Psoas muscle (tissue), 7 donors: ENCODE measurements at regions not wholly inside any gene's neighbourhood (a gene's known extent, or its start where the extent isn't known, plus 50 kb on each side); places are given as distances from the start of the nearest gene placed in this dataset.
"Not testable (repeated sequence)": the region's sequence is repeated elsewhere in the genome, so short reads cannot be mapped to it uniquely, and the experiment has no call there.

Experiments
- ATAC-seq, 4 donors: fragments of 200-7000 bp; cut with Tn5 transposase; one replicate each; pipeline ENCODE4 v1.9.1; 2020; ENCODE audit warnings: moderate library complexity in 3 of 4, mild to moderate bottlenecking in 2 of 4
- DNase-seq, 2 donors: peaks; one replicate each; pipeline ENCODE4 v3.0.0-alpha.2; 2020
- H3K27ac ChIP-seq: fragments of 200-600 bp; one replicate; pipeline ENCODE4 v1.8.0; 2022
- H3K27me3 ChIP-seq, 3 donors: fragments of 200-600 bp in 1 of 3; one replicate each; pipeline versions ENCODE4 v1.6.1 to v1.8.0; 2013 to 2022; ENCODE audit warnings: low read length in 2 of 3, mild to moderate bottlenecking in 2 of 3, moderate library complexity in 1 of 3; ENCODE audit not compliant: insufficient read depth in 3 of 3
- H3K36me3 ChIP-seq, 2 donors: fragments of 200-600 bp in 1 of 2; one replicate each; pipeline versions ENCODE4 v1.6.1 to v1.8.0; 2013 to 2022; ENCODE audit warnings: low read depth in 1 of 2, mild to moderate bottlenecking in 1 of 2, moderate library complexity in 1 of 2; ENCODE audit not compliant: insufficient read depth in 1 of 2
- H3K4me1 ChIP-seq: fragments of 200-600 bp; one replicate; pipeline ENCODE4 v1.8.0; 2022
- H3K4me3 ChIP-seq: fragments of 200-600 bp; one replicate; pipeline ENCODE4 v1.8.0; 2022; ENCODE audit warnings: mild to moderate bottlenecking
- H3K9me3 ChIP-seq: fragments of 200-600 bp; one replicate; pipeline ENCODE4 v1.8.0; 2022
- WGBS, 3 donors: extraction: QIAGEN DNeasy Blood & Tissue Kit; methylation state at CpG; one replicate each; pipeline versions ENCODE4 v1.1.6 to v1.1.7; 2013; 5-methylcytosine and 5-hydroxymethylcytosine counted together
- intact Hi-C, 2 donors: fragments of 100-400 bp; cut with DNase I; formaldehyde crosslinking; loops; one replicate each; pipeline versions ENCODE4 v1.11.0 to v1.14.2; 2022
- TF ChIP-seq, protein P1 (sequence below): fragments of 200-600 bp; IDR thresholded peaks from one replicate; pipeline ENCODE4 v1.8.0; 2022; ENCODE audit warnings: antibody characterized with exemption
- donor health status: healthy with polysubstance abuse.
- donor health status: DM: no; HTN: no; CAD: no; lungs with moderate emphysema.
- donor health status: Bipolar disorder and iron deficiency.
- donor health status: healthy.
- donor health status: DM: yes; HTN: yes; CAD: no.
- donor health status: DM: no; HTN: no; CAD: no.
- donor health status: DM: yes; HTN: yes; CAD: no.

DNA sequence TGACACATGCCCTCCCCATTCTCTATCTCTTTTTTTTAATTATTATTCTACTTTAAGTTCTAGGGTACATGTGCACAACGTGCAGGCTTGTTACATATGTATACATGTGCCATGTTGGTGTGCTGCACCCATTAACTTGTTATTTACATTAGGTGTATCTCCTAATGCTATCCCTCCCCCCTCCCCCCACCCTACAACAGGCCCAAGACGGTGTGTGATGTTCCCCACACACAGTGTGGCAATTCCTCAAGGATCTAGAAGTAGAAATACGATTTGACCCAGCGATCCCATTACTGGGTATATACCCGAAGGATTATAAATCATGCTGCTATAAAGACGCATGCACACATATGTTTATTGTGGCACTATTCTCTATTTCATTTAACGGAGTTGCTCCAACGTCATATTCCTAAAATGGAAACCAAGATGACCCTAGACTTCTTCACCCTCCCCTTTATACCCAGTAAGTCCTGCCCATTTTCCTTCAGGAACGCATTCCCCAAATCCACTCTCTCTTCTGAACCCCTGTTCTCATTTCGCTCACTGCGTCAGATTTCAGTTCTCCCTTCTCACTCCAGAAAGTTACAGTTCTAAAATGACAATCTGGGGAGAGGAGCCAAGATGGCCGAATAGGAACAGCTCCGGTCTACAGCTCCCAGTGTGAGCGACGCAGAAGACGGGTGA is 175.6 kb downstream of the MEX3B start:
- DNase-seq, H3K9me3 ChIP-seq, H3K27me3 ChIP-seq, H3K4me3 ChIP-seq, H3K27ac ChIP-seq, intact Hi-C loops, ATAC-seq, H3K36me3 ChIP-seq, H3K4me1 ChIP-seq: not testable (repeated sequence)
- 85 to 91% (median 89%) methylated on average over 16 of the region's 16 CpGs for WGBS, 3 donors

DNA sequence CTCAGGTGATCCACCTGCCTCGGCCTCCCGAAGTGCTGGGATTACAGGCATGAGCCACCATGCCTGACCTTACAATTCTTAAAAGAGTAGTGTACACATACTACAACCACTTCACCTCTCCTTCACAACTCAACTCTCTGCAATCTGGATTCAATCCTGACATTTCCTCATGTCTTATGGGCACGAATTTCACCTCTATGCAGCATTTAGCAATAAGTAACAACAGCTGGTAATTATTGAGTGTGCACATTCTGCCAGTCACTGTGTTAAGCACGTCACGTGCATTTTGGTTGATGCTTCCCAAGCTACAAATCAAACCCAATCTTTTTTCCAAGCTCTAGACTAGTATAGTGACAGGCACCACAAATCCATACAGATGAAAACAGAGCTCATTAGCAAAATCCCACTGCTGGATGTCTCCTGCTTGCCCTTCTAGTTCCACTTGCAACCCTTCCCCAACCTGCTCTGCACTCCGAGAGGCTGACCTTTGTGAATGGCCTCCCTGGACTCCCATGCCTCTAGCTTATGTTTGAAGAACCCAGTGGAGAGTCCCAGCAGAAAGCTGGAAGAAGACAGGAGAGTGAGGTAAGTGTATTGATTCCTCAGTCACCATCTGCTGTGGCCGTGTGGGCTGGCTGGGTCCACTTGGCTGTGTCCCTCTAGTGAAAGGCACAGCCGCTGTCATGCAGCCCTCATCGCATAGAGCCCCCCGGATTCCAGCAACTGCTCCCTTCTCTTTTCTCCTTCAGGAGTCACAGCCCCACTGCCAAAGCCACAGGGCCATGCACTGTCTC is 176.5 kb downstream of the MEX3B start:
- Histone ChIP-seq H3K27ac (no peak overlapping the region), H3K36me3 (no peaks in the 10 kb centered on the region), H3K27me3 (peaks cover 0 to 2% (median 0%) of the 10 kb centered on the region in 3 donors), H3K4me3 (no peak overlapping the region), H3K9me3 (no peaks in the 10 kb centered on the region), H3K4me1 (no peaks in the 10 kb centered on the region)
- no peak for DNase-seq
- TF ChIP-seq, protein P1, sequence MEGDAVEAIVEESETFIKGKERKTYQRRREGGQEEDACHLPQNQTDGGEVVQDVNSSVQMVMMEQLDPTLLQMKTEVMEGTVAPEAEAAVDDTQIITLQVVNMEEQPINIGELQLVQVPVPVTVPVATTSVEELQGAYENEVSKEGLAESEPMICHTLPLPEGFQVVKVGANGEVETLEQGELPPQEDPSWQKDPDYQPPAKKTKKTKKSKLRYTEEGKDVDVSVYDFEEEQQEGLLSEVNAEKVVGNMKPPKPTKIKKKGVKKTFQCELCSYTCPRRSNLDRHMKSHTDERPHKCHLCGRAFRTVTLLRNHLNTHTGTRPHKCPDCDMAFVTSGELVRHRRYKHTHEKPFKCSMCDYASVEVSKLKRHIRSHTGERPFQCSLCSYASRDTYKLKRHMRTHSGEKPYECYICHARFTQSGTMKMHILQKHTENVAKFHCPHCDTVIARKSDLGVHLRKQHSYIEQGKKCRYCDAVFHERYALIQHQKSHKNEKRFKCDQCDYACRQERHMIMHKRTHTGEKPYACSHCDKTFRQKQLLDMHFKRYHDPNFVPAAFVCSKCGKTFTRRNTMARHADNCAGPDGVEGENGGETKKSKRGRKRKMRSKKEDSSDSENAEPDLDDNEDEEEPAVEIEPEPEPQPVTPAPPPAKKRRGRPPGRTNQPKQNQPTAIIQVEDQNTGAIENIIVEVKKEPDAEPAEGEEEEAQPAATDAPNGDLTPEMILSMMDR = no peak
- no peak for ATAC-seq
- 71 to 77% (median 73%) methylated on average over 10 of the region's 10 CpGs for WGBS, 3 donors
- intact Hi-C loops = no loop called here

DNA sequence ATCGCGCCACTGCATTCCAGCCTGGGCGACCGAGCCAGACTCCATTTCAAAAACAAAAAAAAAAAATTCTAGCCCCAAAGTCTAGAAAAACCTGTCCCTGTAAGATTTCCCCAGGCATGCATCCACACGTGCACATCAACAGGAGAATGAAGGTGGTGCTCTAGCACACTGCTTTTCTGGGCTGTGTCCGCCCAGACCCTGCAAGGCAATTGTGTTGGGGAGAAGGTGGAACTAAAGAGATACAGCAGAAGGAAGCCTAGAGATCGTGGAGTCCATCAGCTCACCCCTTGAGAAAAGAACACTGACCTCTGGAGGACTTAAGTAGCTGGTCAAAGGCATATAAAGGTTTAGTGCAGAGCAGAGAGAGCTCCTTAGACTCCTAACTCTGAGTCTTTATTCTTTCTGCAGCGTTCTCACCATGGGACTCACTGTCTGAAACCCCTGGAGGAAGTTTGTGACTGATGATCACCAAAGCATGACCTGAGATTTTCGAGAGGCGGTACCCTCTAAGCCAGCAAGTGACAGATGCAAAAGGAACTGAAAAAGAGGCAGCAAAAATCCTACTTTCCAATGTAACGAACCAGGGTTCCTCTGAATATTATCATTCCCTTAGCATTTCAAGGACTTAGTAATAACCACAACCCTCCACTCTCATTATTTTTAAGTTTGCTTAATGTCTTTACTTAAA is 179.8 kb downstream of the MEX3B start:
- Histone ChIP-seq H3K27ac (no peak overlapping the region), H3K4me3 (no peak overlapping the region), H3K9me3 (no peaks in the 10 kb centered on the region), H3K27me3 (peaks cover 0 to 2% (median 0%) of the 10 kb centered on the region in 3 donors), H3K4me1 (no peaks in the 10 kb centered on the region), H3K36me3 (no peaks in the 10 kb centered on the region)
- WGBS, 3 donors = 80 to 84% (median 84%) methylated on average over 11 of the region's 11 CpGs
- DNase-seq (no peak), ATAC-seq (no peak)
- intact Hi-C loops = no loop called here
- TF ChIP-seq, protein P1 = no peak

DNA sequence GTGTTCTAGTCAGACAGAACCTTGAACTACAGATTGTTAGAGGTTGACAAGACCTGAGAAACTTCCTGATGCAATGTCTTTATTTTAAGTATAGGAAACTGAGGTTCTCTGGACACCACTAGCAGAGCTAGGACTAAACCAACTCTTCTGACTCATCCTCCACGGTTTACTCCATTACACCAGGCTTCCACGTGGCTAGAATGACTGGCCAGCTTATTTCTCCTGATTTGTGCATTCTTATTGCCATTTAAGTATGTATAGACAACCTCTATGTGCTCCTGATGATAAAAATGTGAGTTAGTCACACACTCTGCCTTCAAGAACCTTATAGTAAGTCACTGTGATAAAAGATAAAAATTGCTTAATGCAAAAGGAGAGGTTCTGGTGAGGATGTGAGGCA is 182.7 kb downstream of the MEX3B start:
- no peak overlapping the region for H3K27ac ChIP-seq
- no peaks in the 10 kb centered on the region for H3K9me3 ChIP-seq
- 58 to 67% (median 62%) methylated on average over 2 of the region's 2 CpGs for WGBS, 3 donors
- TF ChIP-seq, protein P1 = no peak
- no peaks in the 10 kb centered on the region for H3K36me3 ChIP-seq
- no peak overlapping the region for H3K4me3 ChIP-seq
- intact Hi-C loops = no loop called here
- H3K4me1 ChIP-seq = no peaks in the 10 kb centered on the region
- no peaks in the 10 kb centered on the region for H3K27me3 ChIP-seq
- ATAC-seq (no peak), DNase-seq (no peak)
